ENCODE measurements at regions not wholly inside any gene's neighbourhood (a gene's known extent, or its start where the extent isn't known, plus 50 kb on each side); places are given as distances from the start of the nearest gene placed in this dataset.

DNA sequence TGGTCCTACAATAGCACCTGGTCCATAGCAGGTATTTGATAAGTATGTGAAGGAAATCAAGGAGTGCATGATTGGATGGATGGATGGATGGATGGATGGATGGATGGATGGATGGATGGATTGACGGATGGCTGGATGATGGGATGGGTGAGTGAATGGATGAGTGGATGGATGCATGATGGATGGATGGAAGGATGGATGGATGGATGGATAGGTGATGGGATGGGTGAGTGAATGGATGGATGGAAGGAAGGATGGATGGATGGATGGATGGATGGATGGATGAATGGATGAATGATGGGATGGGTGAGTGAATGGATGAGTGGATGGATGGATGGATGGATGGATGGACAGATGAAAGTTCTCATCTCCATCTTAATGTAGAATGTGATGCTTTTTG is 231.0 kb upstream of the PPP2R2D start:
- TF ChIP-seq, protein P1, sequence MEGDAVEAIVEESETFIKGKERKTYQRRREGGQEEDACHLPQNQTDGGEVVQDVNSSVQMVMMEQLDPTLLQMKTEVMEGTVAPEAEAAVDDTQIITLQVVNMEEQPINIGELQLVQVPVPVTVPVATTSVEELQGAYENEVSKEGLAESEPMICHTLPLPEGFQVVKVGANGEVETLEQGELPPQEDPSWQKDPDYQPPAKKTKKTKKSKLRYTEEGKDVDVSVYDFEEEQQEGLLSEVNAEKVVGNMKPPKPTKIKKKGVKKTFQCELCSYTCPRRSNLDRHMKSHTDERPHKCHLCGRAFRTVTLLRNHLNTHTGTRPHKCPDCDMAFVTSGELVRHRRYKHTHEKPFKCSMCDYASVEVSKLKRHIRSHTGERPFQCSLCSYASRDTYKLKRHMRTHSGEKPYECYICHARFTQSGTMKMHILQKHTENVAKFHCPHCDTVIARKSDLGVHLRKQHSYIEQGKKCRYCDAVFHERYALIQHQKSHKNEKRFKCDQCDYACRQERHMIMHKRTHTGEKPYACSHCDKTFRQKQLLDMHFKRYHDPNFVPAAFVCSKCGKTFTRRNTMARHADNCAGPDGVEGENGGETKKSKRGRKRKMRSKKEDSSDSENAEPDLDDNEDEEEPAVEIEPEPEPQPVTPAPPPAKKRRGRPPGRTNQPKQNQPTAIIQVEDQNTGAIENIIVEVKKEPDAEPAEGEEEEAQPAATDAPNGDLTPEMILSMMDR (IDR thresholded peaks at IDR 0.05): no peak
- no peak for TF ChIP-seq POLR2A (IDR thresholded peaks at IDR 0.05)

Data from Peyer's patch (tissue), 4 donors.